Activated CD4-positive, alpha-beta T cell treated with anti-CD3 and anti-CD28 coated beads for 36 hours (primary cell): ENCODE measurements at regions not wholly inside any gene's neighbourhood (a gene's known extent, or its start where the extent isn't known, plus 50 kb on each side); places are given as distances from the start of the nearest gene placed in this dataset.

ENCODE experiments used
- ATAC-seq: fragments of 200-7000 bp; cut with Tn5 transposase; one replicate; pipeline ENCODE4 v1.10.0; 2021; ENCODE audit warnings: mild to moderate bottlenecking, moderate library complexity
- CTCF ChIA-PET: fragments of 350-600 bp; sonication (Branson Sonifier 250); formaldehyde crosslinking; loops from one replicate; lab custom pipeline; 2021; ENCODE audit warnings: antibody characterized with exemption; lab: Charles Lee
- POLR2A ChIA-PET: fragments of 350-600 bp; sonication (Branson Sonifier 250); formaldehyde crosslinking; loops from one replicate; lab custom pipeline; 2021; ENCODE audit warnings: antibody characterized with exemption, inconsistent platforms; lab: Charles Lee
- DNase-seq: peaks from one replicate; pipeline ENCODE4 v3.0.0-alpha.2; 2020
- H3K27ac Mint-ChIP-seq: one replicate; pipeline ENCODE4 v1.8.0; 2021; ENCODE audit warnings: mixed read lengths
- H3K27me3 Mint-ChIP-seq: one replicate; pipeline ENCODE4 v1.8.0; 2021; ENCODE audit warnings: mixed read lengths
- H3K36me3 Mint-ChIP-seq: one replicate; pipeline ENCODE4 v1.8.0; 2021; ENCODE audit warnings: low read depth, mixed read lengths
- H3K4me1 Mint-ChIP-seq: one replicate; pipeline ENCODE4 v1.8.0; 2021; ENCODE audit warnings: mixed read lengths
- H3K4me3 Mint-ChIP-seq: one replicate; pipeline ENCODE4 v1.8.0; 2021; ENCODE audit warnings: mild to moderate bottlenecking, moderate library complexity, mixed read lengths
- H3K9me3 Mint-ChIP-seq: one replicate; pipeline ENCODE4 v1.8.0; 2021; ENCODE audit warnings: low read depth, mixed read lengths
- intact Hi-C, 2 experiments: fragments of 100-400 bp; cut with DNase I in 1 of 2; cut with micrococcal nuclease in 1 of 2; formaldehyde crosslinking; loops; one replicate each; pipeline versions ENCODE4 v1.14.2 to v1.15.1; 2022 to 2024; cut with DNase I, micrococcal nuclease

- DNase-seq (no peak), ATAC-seq (no peak)
- no peak overlapping the region for H3K27ac Mint-ChIP-seq
- H3K4me1 Mint-ChIP-seq, result peaks cover 6% of the 10 kb centered on the region
- no peaks in the 10 kb centered on the region for H3K9me3 Mint-ChIP-seq
- no peaks in the 10 kb centered on the region for H3K36me3 Mint-ChIP-seq
- no peak overlapping the region for H3K4me3 Mint-ChIP-seq
- H3K27me3 Mint-ChIP-seq, result no peaks in the 10 kb centered on the region
- intact Hi-C loops, result no loop called here
- CTCF ChIA-PET, result interaction anchor here (1.0 kb wide), 1 partner anchor 95 kb away, joined by 3 read pairs; no protein-coding TSS in a partner anchor
- POLR2A ChIA-PET, result no interaction called here
These were observed 327.9 kb downstream of the LPIN1 start for GRCh38 chr2:12074126-12074844.

DNA sequence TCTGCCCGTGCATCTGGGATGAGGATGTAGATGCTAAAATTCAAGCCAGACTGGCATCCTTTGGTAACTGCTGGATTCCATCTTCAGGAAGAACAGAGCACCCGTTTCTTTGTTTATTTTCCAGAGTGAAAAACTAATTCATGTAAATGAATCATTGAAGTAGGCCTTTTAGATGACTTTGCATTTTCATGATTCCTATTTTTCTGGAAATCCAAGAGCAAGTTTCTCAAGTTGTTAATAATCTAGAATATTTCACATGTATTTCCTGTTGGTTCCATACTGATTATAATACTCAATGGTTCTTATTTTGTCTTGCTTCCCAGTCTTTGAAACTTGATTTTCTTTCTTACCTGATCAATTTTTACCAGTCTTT is 328.4 kb downstream of the LPIN1 start:
- DNase-seq (no peak), ATAC-seq (no peak)
- intact Hi-C loops, result loop anchor here in 1 of 2 experiments (5.0 kb wide), 1 partner anchor 217 kb away; no protein-coding TSS in a partner anchor
- POLR2A ChIA-PET, result no interaction called here
- no peaks in the 10 kb centered on the region for H3K36me3 Mint-ChIP-seq
- peaks cover 2% of the 10 kb centered on the region for H3K27me3 Mint-ChIP-seq
- H3K4me3 Mint-ChIP-seq, result no peak overlapping the region
- no peak overlapping the region for H3K27ac Mint-ChIP-seq
- CTCF ChIA-PET, result no interaction called here
- no peaks in the 10 kb centered on the region for H3K9me3 Mint-ChIP-seq
- peaks cover 6% of the 10 kb centered on the region for H3K4me1 Mint-ChIP-seq

GRCh38 chr2:12075603-12076002 is 329.2 kb downstream of the LPIN1 start:
- POLR2A ChIA-PET, result no interaction called here
- ATAC-seq (no peak), DNase-seq (no peak)
- CTCF ChIA-PET, result no interaction called here
- H3K4me3 Mint-ChIP-seq, result no peak overlapping the region
- H3K27me3 Mint-ChIP-seq, result peaks cover 2% of the 10 kb centered on the region
- H3K27ac Mint-ChIP-seq, result no peak overlapping the region
- H3K36me3 Mint-ChIP-seq, result no peaks in the 10 kb centered on the region
- H3K4me1 Mint-ChIP-seq, result peaks cover 9% of the 10 kb centered on the region
- no peaks in the 10 kb centered on the region for H3K9me3 Mint-ChIP-seq
- intact Hi-C loops, result loop anchor here in 1 of 2 experiments (5.0 kb wide), 1 partner anchor 217 kb away; no protein-coding TSS in a partner anchor

DNA sequence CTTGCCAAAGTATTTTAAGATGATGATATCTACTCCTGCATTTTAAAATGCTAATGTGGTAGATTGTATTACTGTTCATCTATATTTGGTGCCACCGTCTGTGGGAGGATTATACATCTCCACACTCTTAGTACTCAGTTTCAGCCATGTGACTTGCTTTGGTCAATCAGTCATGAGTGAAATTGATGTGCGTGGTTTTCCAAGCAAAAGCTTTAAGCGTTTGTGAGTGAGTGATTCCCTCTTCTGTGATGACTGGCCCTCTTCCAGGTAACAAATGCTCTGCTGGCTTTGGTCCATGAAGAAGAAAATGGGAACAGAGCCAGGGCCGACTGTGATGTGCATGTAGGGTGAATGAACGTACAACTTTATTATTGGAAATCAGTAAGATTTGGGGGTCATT is 330.4 kb downstream of the LPIN1 start:
- no peak overlapping the region for H3K4me3 Mint-ChIP-seq
- peaks cover 2% of the 10 kb centered on the region for H3K27me3 Mint-ChIP-seq
- no peak overlapping the region for H3K27ac Mint-ChIP-seq
- CTCF ChIA-PET, result no interaction called here
- H3K4me1 Mint-ChIP-seq, result peaks cover 18% of the 10 kb centered on the region
- DNase-seq (peak; percentile 9), ATAC-seq (peak; percentile 63)
- intact Hi-C loops, result loop anchor here in 1 of 2 experiments (5.0 kb wide), 1 partner anchor 215 kb away; no protein-coding TSS in a partner anchor
- no peaks in the 10 kb centered on the region for H3K9me3 Mint-ChIP-seq
- no peaks in the 10 kb centered on the region for H3K36me3 Mint-ChIP-seq
- POLR2A ChIA-PET, result no interaction called here

GRCh38 chr2:12080360-12080759 is 333.9 kb downstream of the LPIN1 start:
- no peak for DNase-seq
- Mint-ChIP-seq H3K4me3 (no peak overlapping the region), H3K27ac (no peak overlapping the region), H3K9me3 (no peaks in the 10 kb centered on the region), H3K27me3 (peaks cover 2% of the 10 kb centered on the region), H3K36me3 (no peaks in the 10 kb centered on the region), H3K4me1 (peaks cover 22% of the 10 kb centered on the region)
- CTCF ChIA-PET, result interaction anchor here (0.6 kb wide), 1 partner anchor 197 kb away, joined by 3 read pairs; no protein-coding TSS in a partner anchor
- intact Hi-C loops, result no loop called here
- POLR2A ChIA-PET, result no interaction called here
- ATAC-seq, result no peak

DNA sequence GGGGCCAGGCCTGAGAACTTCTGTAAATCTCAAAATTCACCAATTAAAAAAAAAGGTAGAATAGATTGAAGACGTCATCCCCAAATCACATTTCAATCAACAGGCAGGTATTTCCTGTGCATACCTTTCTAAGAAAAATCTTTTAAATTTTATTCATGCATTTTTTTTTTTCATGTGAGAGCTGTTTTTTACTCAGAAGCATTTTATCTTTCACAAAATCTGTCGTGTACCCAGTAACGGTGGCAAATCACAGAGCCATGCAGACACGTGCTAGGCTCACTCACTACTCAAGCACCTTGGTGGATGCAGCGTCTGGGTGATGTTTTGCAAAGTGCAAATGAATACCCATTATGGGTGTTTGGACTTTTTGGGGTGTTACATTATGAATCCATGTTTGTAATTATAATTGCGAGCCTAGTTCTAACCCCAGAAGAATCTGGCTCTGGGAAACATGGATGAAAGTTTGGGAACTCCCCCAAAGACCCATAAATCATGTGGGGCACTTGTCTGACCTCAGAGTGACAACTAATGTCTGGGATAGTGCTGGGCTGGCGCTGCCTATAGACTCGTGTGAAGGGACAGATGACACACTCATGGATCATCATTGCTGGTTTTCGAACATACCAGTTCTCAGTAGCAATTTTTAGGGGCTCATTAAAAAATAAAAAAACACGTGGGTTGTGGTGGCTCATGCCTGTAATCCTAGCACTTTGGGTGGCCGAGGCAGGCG is 335.2 kb downstream of the LPIN1 start:
- CTCF ChIA-PET, result interaction anchor here (0.7 kb wide), 1 partner anchor 135 kb away, joined by 3 read pairs; no protein-coding TSS in a partner anchor
- H3K4me3 Mint-ChIP-seq, result no peak overlapping the region
- no peaks in the 10 kb centered on the region for H3K36me3 Mint-ChIP-seq
- H3K27ac Mint-ChIP-seq, result no peak overlapping the region
- POLR2A ChIA-PET, result no interaction called here
- no peaks in the 10 kb centered on the region for H3K9me3 Mint-ChIP-seq
- peak; percentile 36 for DNase-seq
- no peak for ATAC-seq
- H3K4me1 Mint-ChIP-seq, result peaks cover 22% of the 10 kb centered on the region
- intact Hi-C loops, result no loop called here
- H3K27me3 Mint-ChIP-seq, result peaks cover 2% of the 10 kb centered on the region

DNA sequence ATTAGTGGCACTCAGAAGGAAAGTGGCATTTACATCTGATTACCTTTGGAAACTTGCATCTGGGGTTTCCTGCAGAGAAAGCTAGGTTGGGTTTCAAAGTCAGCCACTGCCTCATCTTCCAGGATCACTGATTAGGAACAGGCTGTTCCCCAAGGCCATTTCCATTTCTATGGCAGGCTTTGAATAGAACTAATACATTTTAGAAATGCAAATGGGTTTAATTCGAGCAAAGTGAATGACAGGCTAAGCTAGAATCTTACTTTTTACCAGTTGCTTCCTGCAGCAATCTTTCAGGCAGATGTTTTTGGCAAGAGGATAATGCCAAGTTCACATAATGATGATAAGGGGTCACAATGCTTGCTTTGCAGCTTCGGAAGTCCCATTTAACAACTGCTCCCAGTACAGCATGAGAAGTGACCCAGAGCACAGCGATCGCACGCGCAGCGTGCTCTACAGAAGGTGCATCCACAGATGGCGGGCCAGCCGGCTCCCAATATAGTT is 336.7 kb downstream of the LPIN1 start:
- ChIA-PET POLR2A (no interaction called here), CTCF (interaction anchor here (0.7 kb wide), 1 partner anchor 12 kb away, joined by 3 read pairs; no protein-coding TSS in a partner anchor)
- Mint-ChIP-seq H3K27ac (no peak overlapping the region), H3K36me3 (no peaks in the 10 kb centered on the region), H3K4me1 (peaks cover 17% of the 10 kb centered on the region), H3K27me3 (peaks cover 2% of the 10 kb centered on the region), H3K4me3 (no peak overlapping the region), H3K9me3 (no peaks in the 10 kb centered on the region)
- ATAC-seq, result no peak
- DNase-seq, result no peak
- intact Hi-C loops, result no loop called here

DNA sequence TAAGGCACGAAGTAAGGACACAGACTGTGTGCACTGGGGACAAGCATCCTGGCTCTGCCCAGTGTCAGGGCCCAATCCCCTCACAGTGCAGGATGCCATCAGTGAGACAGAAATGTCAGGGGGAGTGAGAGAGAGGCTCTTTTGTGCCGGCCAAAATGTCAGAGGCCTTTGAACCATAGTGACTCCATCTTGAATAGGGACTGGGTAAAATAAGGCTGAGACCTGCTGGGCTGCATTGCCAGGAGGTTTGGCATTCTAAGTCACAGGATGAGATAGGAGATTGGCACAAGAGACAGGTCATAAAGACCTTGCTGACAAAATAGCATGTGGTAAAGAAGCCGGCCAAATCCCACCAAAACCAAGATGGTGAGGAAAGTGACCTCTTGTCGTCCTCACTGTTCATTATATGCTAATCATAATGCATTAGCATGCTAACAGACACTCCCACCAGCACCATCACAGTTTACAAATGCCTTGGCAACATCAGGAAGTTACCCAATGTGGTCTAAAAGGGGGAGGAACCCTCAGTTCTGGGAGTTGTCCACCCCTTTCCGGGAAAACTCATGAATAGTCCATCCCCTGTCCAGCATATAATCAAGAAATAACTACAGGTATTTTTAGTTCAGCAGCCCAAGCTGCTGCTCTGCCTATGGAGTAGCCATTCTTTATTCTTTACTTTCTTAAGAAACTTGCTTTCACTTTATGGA is 337.4 kb downstream of the LPIN1 start:
- H3K36me3 Mint-ChIP-seq, result no peaks in the 10 kb centered on the region
- DNase-seq, result no peak
- H3K27ac Mint-ChIP-seq, result no peak overlapping the region
- intact Hi-C loops, result no loop called here
- H3K27me3 Mint-ChIP-seq, result peaks cover 2% of the 10 kb centered on the region
- H3K4me1 Mint-ChIP-seq, result peaks cover 17% of the 10 kb centered on the region
- H3K4me3 Mint-ChIP-seq, result no peak overlapping the region
- POLR2A ChIA-PET, result no interaction called here
- H3K9me3 Mint-ChIP-seq, result no peaks in the 10 kb centered on the region
- CTCF ChIA-PET, result no interaction called here
- no peak for ATAC-seq

GRCh38 chr2:12087175-12087574 is 340.7 kb downstream of the LPIN1 start:
- Mint-ChIP-seq H3K4me1 (peaks cover under 1% of the 10 kb centered on the region), H3K27ac (no peak overlapping the region), H3K4me3 (no peak overlapping the region), H3K36me3 (no peaks in the 10 kb centered on the region), H3K27me3 (peaks cover 1% of the 10 kb centered on the region), H3K9me3 (no peaks in the 10 kb centered on the region)
- ChIA-PET CTCF (no interaction called here), POLR2A (no interaction called here)
- DNase-seq (no peak), ATAC-seq (no peak)
- intact Hi-C loops, result no loop called here

GRCh38 chr2:12087671-12088380 is 341.4 kb downstream of the LPIN1 start:
- H3K36me3 Mint-ChIP-seq, result no peaks in the 10 kb centered on the region
- no peak overlapping the region for H3K4me3 Mint-ChIP-seq
- ChIA-PET CTCF (no interaction called here), POLR2A (no interaction called here)
- no peaks in the 10 kb centered on the region for H3K4me1 Mint-ChIP-seq
- no peak overlapping the region for H3K27ac Mint-ChIP-seq
- H3K27me3 Mint-ChIP-seq, result peaks cover 1% of the 10 kb centered on the region
- intact Hi-C loops, result no loop called here
- ATAC-seq (no peak), DNase-seq (no peak)
- H3K9me3 Mint-ChIP-seq, result no peaks in the 10 kb centered on the region

- H3K4me1 Mint-ChIP-seq, result no peaks in the 10 kb centered on the region
- ChIA-PET POLR2A (no interaction called here), CTCF (no interaction called here)
- ATAC-seq (no peak), DNase-seq (no peak)
- H3K4me3 Mint-ChIP-seq, result no peak overlapping the region
- intact Hi-C loops, result no loop called here
- H3K9me3 Mint-ChIP-seq, result no peaks in the 10 kb centered on the region
- H3K36me3 Mint-ChIP-seq, result no peaks in the 10 kb centered on the region
- peaks cover 1% of the 10 kb centered on the region for H3K27me3 Mint-ChIP-seq
- H3K27ac Mint-ChIP-seq, result no peak overlapping the region
These were observed 342.6 kb downstream of the LPIN1 start for GRCh38 chr2:12089001-12089400.
